ENCODE measurements at regions not wholly inside any gene's neighbourhood (a gene's known extent, or its start where the extent isn't known, plus 50 kb on each side); places are given as distances from the start of the nearest gene placed in this dataset.

DNA sequence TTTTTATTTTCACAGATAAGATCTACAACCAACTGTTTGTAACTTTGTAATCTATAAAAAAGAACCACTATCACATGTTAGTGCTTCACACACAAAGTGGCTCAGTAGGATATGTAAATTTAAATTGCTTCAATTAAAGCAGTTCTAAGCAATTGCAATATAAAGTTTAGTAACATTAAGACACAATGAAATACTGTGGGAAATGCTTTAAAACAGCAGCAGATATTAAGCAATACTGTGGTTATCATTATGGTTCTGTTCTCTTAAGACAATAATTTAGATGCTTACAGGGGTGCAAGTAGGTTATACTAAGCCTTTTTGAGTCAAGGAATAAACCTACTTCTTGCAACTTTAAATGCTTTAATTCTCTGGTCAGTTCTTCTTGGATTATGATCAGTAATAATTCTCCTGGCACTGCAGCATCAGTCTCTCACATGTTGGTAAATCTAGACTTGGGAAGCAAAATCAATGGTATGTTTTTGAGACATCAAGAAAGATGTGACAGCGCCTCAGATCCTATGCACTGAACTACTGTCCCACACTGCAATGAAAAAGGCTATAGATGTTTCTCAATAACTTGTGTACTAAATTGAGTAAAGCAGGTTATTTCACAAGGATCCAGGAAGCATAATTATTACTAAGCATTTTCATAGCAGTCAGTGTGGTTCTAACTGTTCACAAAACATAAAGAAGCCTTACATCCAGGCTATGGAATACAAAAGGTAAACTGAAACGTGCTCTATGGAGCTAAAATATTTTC lies 338.7 kb upstream of the PDE4D start:
- Histone ChIP-seq H3K27ac (no peak overlapping the region), H3K4me1 (no peaks in the 10 kb centered on the region), H3K4me3 (no peak overlapping the region), H3K36me3 (no peaks in the 10 kb centered on the region), H3K27me3 (no peaks in the 10 kb centered on the region), H3K9me3 (no peaks in the 10 kb centered on the region)
- DNase-seq: no peak
- TF ChIP-seq, protein P1, sequence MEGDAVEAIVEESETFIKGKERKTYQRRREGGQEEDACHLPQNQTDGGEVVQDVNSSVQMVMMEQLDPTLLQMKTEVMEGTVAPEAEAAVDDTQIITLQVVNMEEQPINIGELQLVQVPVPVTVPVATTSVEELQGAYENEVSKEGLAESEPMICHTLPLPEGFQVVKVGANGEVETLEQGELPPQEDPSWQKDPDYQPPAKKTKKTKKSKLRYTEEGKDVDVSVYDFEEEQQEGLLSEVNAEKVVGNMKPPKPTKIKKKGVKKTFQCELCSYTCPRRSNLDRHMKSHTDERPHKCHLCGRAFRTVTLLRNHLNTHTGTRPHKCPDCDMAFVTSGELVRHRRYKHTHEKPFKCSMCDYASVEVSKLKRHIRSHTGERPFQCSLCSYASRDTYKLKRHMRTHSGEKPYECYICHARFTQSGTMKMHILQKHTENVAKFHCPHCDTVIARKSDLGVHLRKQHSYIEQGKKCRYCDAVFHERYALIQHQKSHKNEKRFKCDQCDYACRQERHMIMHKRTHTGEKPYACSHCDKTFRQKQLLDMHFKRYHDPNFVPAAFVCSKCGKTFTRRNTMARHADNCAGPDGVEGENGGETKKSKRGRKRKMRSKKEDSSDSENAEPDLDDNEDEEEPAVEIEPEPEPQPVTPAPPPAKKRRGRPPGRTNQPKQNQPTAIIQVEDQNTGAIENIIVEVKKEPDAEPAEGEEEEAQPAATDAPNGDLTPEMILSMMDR (IDR thresholded peaks at IDR 0.05): no peak
- TF ChIP-seq POLR2A (IDR thresholded peaks at IDR 0.05): no peak

GRCh38 chr5:60230456-60230855 lies 336.9 kb upstream of the PDE4D start:
- Histone ChIP-seq H3K36me3 (no peaks in the 10 kb centered on the region), H3K27me3 (no peaks in the 10 kb centered on the region), H3K4me1 (no peaks in the 10 kb centered on the region), H3K27ac (no peak overlapping the region), H3K4me3 (no peak overlapping the region), H3K9me3 (no peaks in the 10 kb centered on the region)
- TF ChIP-seq POLR2A (IDR thresholded peaks at IDR 0.05): no peak
- TF ChIP-seq, protein P1 (IDR thresholded peaks at IDR 0.05): no peak
- DNase-seq: no peak

- no peaks in the 10 kb centered on the region for H3K4me1 ChIP-seq
- no peak overlapping the region for H3K27ac ChIP-seq
- no peaks in the 10 kb centered on the region for H3K36me3 ChIP-seq
- H3K4me3 ChIP-seq: no peak overlapping the region
- H3K9me3 ChIP-seq: no peaks in the 10 kb centered on the region
- no peak for DNase-seq
- no peaks in the 10 kb centered on the region for H3K27me3 ChIP-seq
- TF ChIP-seq, protein P1 (IDR thresholded peaks at IDR 0.05): no peak
- TF ChIP-seq POLR2A (IDR thresholded peaks at IDR 0.05): no peak
Measured at GRCh38 chr5:60229691-60230185, 336.2 kb upstream of the PDE4D start.

- TF ChIP-seq, protein P1 (IDR thresholded peaks at IDR 0.05): no peak
- TF ChIP-seq POLR2A (IDR thresholded peaks at IDR 0.05): no peak
- Histone ChIP-seq H3K4me1 (no peaks in the 10 kb centered on the region), H3K36me3 (no peaks in the 10 kb centered on the region), H3K4me3 (no peak overlapping the region), H3K27ac (no peak overlapping the region), H3K27me3 (no peaks in the 10 kb centered on the region), H3K9me3 (no peaks in the 10 kb centered on the region)
- DNase-seq: no peak
Measured at GRCh38 chr5:60228676-60229075, 335.1 kb upstream of the PDE4D start.

DNA sequence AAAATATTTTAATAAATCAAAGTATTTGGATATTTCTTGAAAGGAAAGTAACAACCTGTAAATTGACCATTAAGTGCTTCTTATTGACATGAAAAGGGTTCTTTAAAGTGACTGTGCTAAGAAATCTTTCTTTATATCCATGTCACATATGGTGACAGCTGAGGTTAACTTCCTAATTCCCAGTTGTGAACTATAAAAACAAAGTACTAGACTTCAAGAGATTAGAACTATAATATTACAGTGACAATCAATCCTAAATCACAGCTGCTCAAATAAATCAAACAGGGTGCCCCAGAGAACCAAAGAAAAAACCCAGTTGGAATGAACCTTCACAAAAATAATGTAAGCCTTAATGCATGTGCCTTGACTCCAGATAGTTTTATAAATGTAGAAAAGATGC lies 332.6 kb upstream of the PDE4D start:
- Histone ChIP-seq H3K36me3 (no peaks in the 10 kb centered on the region), H3K4me3 (no peak overlapping the region), H3K27me3 (no peaks in the 10 kb centered on the region), H3K27ac (no peak overlapping the region), H3K9me3 (no peaks in the 10 kb centered on the region), H3K4me1 (no peaks in the 10 kb centered on the region)
- TF ChIP-seq POLR2A (IDR thresholded peaks at IDR 0.05): no peak
- TF ChIP-seq, protein P1 (IDR thresholded peaks at IDR 0.05): no peak
- DNase-seq: no peak
